A549 (cell line): ENCODE measurements at regions not wholly inside any gene's neighbourhood (a gene's known extent, or its start where the extent isn't known, plus 50 kb on each side); places are given as distances from the start of the nearest gene placed in this dataset.

Experiments
- ATAC-seq, 2 experiments: fragments of 200-7000 bp in 1 of 2; fragments of >200 bp in 1 of 2; cut with Nextera tagmentation in 1 of 2; cut with Tn5 transposase in 1 of 2; 3 replicates each; pipeline versions ENCODE4 v1.8.0 to v1.9.1; 2018 to 2020; ENCODE audit warnings: mild to moderate bottlenecking in 1 of 2, moderate library complexity in 1 of 2
- CTCF ChIA-PET: fragments of 300-600 bp; sonication (Branson Sonifier 250); formaldehyde crosslinking; extraction: SDS; loops from one replicate; lab custom pipeline; 2021; ENCODE audit warnings: antibody characterized with exemption, inconsistent platforms; lab: Yijun Ruan, JAX
- POLR2A ChIA-PET: fragments of 350-600 bp; formaldehyde crosslinking; extraction: SDS; loops from one replicate; lab custom pipeline; 2021; ENCODE audit warnings: antibody characterized with exemption, inconsistent platforms; lab: Yijun Ruan, JAX
- DNase-seq, 2 experiments: peaks; one replicate each; pipeline versions ENCODE4 v3.0.0 to v3.0.0-alpha.2; 2011 to 2016; ENCODE audit warnings: low read depth in 1 of 2, low spot score in 1 of 2
- FAIRE-seq: peaks from 2 replicates; lab custom pipeline; 2011; peaks lifted over from hg19 to GRCh38; lab: Jason Lieb, UNC
- H3K27ac ChIP-seq, 2 experiments: fragments of >200 bp; sonication (Bioruptor Twin); formaldehyde crosslinking; 3 replicates each; pipeline ENCODE4 v1.5.1; 2016 to 2017
- H3K4me1 ChIP-seq: fragments of >200 bp; sonication (Bioruptor Twin); formaldehyde crosslinking; 3 replicates; pipeline ENCODE4 v1.6.1; 2016
- H3K4me2 ChIP-seq: fragments of >200 bp; sonication (Bioruptor Twin); formaldehyde crosslinking; 3 replicates; pipeline ENCODE4 v1.6.1; 2016
- H3K4me3 ChIP-seq: fragments of >200 bp; sonication (Bioruptor Twin); formaldehyde crosslinking; 3 replicates; pipeline ENCODE4 v1.5.1; 2016
- H3K9me3 ChIP-seq: fragments of >200 bp; sonication (Bioruptor Twin); formaldehyde crosslinking; 3 replicates; pipeline ENCODE4 v1.6.1; 2016
- BCL3 ChIP-seq: fragments of >200 bp; sonication (Bioruptor Twin); formaldehyde crosslinking; IDR thresholded peaks from 3 replicates; pipeline ENCODE4 v1.6.1; 2016
- CBX2 ChIP-seq: fragments of 200-600 bp; sonication (generic); IDR thresholded peaks from 2 replicates; pipeline ENCODE4 v1.6.1; 2016; ENCODE audit warnings: low read depth, mild to moderate bottlenecking, borderline replicate concordance
- CHD4 ChIP-seq: fragments of 200-600 bp; sonication (generic); IDR thresholded peaks from 2 replicates; pipeline ENCODE4 v1.6.1; 2016; ENCODE audit warnings: antibody characterized with exemption, mild to moderate bottlenecking, borderline replicate concordance
- ELK1 ChIP-seq: fragments of 150-350 bp; IDR thresholded peaks from 2 replicates; pipeline ENCODE4 v1.6.1; 2014; ENCODE audit warnings: low read depth, mild to moderate bottlenecking, low read length
- FOSB ChIP-seq: fragments of 250-450 bp; sonication (Bioruptor Pico); IDR thresholded peaks from 2 replicates; pipeline ENCODE4 v1.5.0; 2020; ENCODE audit warnings: mild to moderate bottlenecking, moderate library complexity
- HES2 ChIP-seq: fragments of >200 bp; sonication (Bioruptor Twin); formaldehyde crosslinking; IDR thresholded peaks from 2 replicates; pipeline ENCODE4 v1.6.1; 2016
- HOXB13 ChIP-seq: fragments of 250-450 bp; sonication (Bioruptor Pico); IDR thresholded peaks from 2 replicates; pipeline ENCODE4 v1.5.0; 2020; ENCODE audit warnings: low read depth, mild to moderate bottlenecking, moderate library complexity
- HOXB5 ChIP-seq: fragments of 250-450 bp; sonication (Bioruptor Pico); IDR thresholded peaks from 2 replicates; pipeline ENCODE4 v1.5.0; 2020; ENCODE audit warnings: mild to moderate bottlenecking, moderate library complexity
- MAX ChIP-seq: IDR thresholded peaks from 2 replicates; pipeline ENCODE4 v1.6.1; 2012
- MAZ ChIP-seq: fragments of 150-350 bp; IDR thresholded peaks from 2 replicates; pipeline ENCODE4 v1.6.1; 2014; ENCODE audit warnings: antibody characterized with exemption, low read depth, low read length, borderline replicate concordance
- NFE2L2 ChIP-seq: fragments of 150-350 bp; conservative IDR thresholded peaks from 2 replicates; pipeline ENCODE4 v1.6.1; 2014; ENCODE audit warnings: low read length
- PHF8 ChIP-seq: fragments of 200-600 bp; sonication (generic); IDR thresholded peaks from 2 replicates; pipeline ENCODE4 v1.6.1; 2016; ENCODE audit warnings: low read depth, mild to moderate bottlenecking, antibody characterized with exemption, moderate library complexity, borderline replicate concordance
- RARB ChIP-seq: fragments of 250-450 bp; sonication (Bioruptor Pico); IDR thresholded peaks from 2 replicates; pipeline ENCODE4 v1.8.0; 2021; ENCODE audit warnings: mild to moderate bottlenecking, moderate library complexity
- RCOR1 ChIP-seq: fragments of 150-350 bp; IDR thresholded peaks from 2 replicates; pipeline ENCODE4 v1.6.1; 2014; ENCODE audit warnings: antibody characterized with exemption, low read length, low read depth
- RNF2 ChIP-seq: fragments of 200-600 bp; sonication (generic); IDR thresholded peaks from 2 replicates; pipeline ENCODE4 v1.6.1; 2016; ENCODE audit warnings: low read depth, mild to moderate bottlenecking, antibody characterized with exemption, moderate library complexity, borderline replicate concordance
- SREBF2 ChIP-seq: fragments of 450-650 bp; IDR thresholded peaks from 2 replicates; pipeline ENCODE4 v1.6.1; 2014; ENCODE audit warnings: mild to moderate bottlenecking, moderate library complexity
- USF2 ChIP-seq: fragments of 450-650 bp; IDR thresholded peaks from 2 replicates; pipeline ENCODE4 v1.6.1; 2014; ENCODE audit warnings: antibody characterized with exemption
- ZNF302 ChIP-seq: fragments of 250-450 bp; sonication (Bioruptor Pico); IDR thresholded peaks from 2 replicates; pipeline ENCODE4 v1.9.0; 2021; ENCODE audit warnings: inconsistent platforms, mild to moderate bottlenecking, moderate library complexity
- WGBS: methylation state at CpG from one replicate; pipeline ENCODE4 v1.1.6; 2017; ENCODE audit errors: missing lambda C conversion rate; 5-methylcytosine and 5-hydroxymethylcytosine counted together

GRCh38 chr20:57055345-57055744 lies 211.1 kb downstream of the BMP7 start (continued):
- TF ChIP-seq HES2 (no peak), CBX2 (no peak)

- no peak for ATAC-seq
- Histone ChIP-seq H3K4me3 (no peak overlapping the region), H3K27ac (no peak overlapping the region), H3K4me2 (no peak overlapping the region), H3K4me1 (0 out of 3 replicates have a peak, but pooled peaks cover 4% of the 10 kb centered on the region), H3K9me3 (no peaks in the 10 kb centered on the region)
- CTCF ChIA-PET, result interaction anchor here (0.6 to 1.6 kb wide), 2 partner anchors 420 to 427 kb away, joined by 3 to 5 read pairs; partner anchors contain the start of gene TFAP2C
- 86% methylated on average over 5 of the region's 5 CpGs for WGBS
- POLR2A ChIA-PET, result no interaction called here
- FAIRE-seq, result no peak
- no peak for DNase-seq
- no peak for TF ChIP-seq RARB
- no peak for TF ChIP-seq SREBF2
These were observed 209.8 kb downstream of the BMP7 start for GRCh38 chr20:57056651-57057050.

- Histone ChIP-seq H3K4me3 (no peak overlapping the region), H3K4me1 (0 out of 3 replicates have a peak, but pooled peaks cover 4% of the 10 kb centered on the region), H3K9me3 (no peaks in the 10 kb centered on the region), H3K4me2 (no peak overlapping the region), H3K27ac (no peak overlapping the region)
- no peak for FAIRE-seq
- ChIA-PET POLR2A (no interaction called here), CTCF (interaction anchor here (1.0 to 3.5 kb wide), 6 partner anchors 9 to 509 kb away, joined by 3 to 26 read pairs (median 4); no protein-coding TSS in a partner anchor)
- TF ChIP-seq MAZ (no peak), HOXB13 (CRISPR knock-in tag) (no peak), HES2 (no peak), USF2 (no peak), RNF2 (no peak), FOSB (CRISPR knock-in tag) (no peak), NFE2L2 (no peak), CHD4 (no peak), ELK1 (no peak), MAX (no peak), RCOR1 (no peak), HOXB5 (CRISPR knock-in tag) (no peak), BCL3 (no peak), ZNF302 (CRISPR knock-in tag) (no peak), PHF8 (no peak)
- DNase-seq, result no peak
- 73% methylated on average over 4 of the region's 4 CpGs for WGBS
- no peak for ATAC-seq
These were observed 207.3 kb downstream of the BMP7 start for GRCh38 chr20:57059055-57059596.
